ENCODE measurements at regions not wholly inside any gene's neighbourhood (a gene's known extent, or its start where the extent isn't known, plus 50 kb on each side); places are given as distances from the start of the nearest gene placed in this dataset.

GRCh38 chr3:110973263-110973895 lies 98.2 kb upstream of the NECTIN3 start:
- Histone ChIP-seq H4K20me1 (ENCODE audit: insufficient read depth, low read length) (no peaks in the 10 kb centered on the region), H3K4me2 (ENCODE audit: low read length) (no peak overlapping the region), H3K9me2 (ENCODE audit: insufficient read depth, low read length) (no peaks in the 10 kb centered on the region), H3K79me2 (ENCODE audit: insufficient read depth, low read depth, low read length) (no peaks in the 10 kb centered on the region), H3K27ac (ENCODE audit: low read depth, low read length, poor library complexity, severe bottlenecking) (no peak overlapping the region), H3K4me1 (ENCODE audit: insufficient read depth, low read length, poor library complexity, severe bottlenecking) (no peaks in the 10 kb centered on the region), H3K36me3 (ENCODE audit: insufficient read depth, low read length) (no peaks in the 10 kb centered on the region), H3K9me3 (ENCODE audit: low read length) (no peaks in the 10 kb centered on the region), H3K4me3 (ENCODE audit: low read depth, low read length, poor library complexity, severe bottlenecking) (no peak overlapping the region), H2AFZ (ENCODE audit: low read length) (no peak overlapping the region)
- intact Hi-C loops (cut with micrococcal nuclease; ENCODE audit: unreplicated experiment) = no loop called here
- no TSS peak for BruUV-seq (replicated peaks)
- no peak for DNase-seq (ENCODE audit: low spot score)
- no peak for TF ChIP-seq EZH2phosphoT487 (IDR thresholded peaks at IDR 0.05; ENCODE audit: borderline replicate concordance, low read depth, low read length)
- no peak for TF ChIP-seq CTCF (conservative IDR thresholded peaks at IDR 0.05; ENCODE audit: low read length)
- POLR2A ChIA-PET = no interaction called here
- CTCF ChIA-PET (ENCODE audit: unreplicated experiment) = no interaction called here

GRCh38 chr3:110974902-110975301 lies 96.7 kb upstream of the NECTIN3 start:
- DNase-seq (ENCODE audit: low spot score) = no peak

More at GRCh38 chr3:110974902-110975301, 96.7 kb upstream of the NECTIN3 start:
- Histone ChIP-seq H2AFZ (ENCODE audit: low read length) (no peak overlapping the region), H3K4me3 (ENCODE audit: low read depth, low read length, poor library complexity, severe bottlenecking) (no peak overlapping the region), H3K79me2 (ENCODE audit: insufficient read depth, low read depth, low read length) (no peaks in the 10 kb centered on the region), H3K4me2 (ENCODE audit: low read length) (no peak overlapping the region), H3K27ac (ENCODE audit: low read depth, low read length, poor library complexity, severe bottlenecking) (no peak overlapping the region), H3K4me1 (ENCODE audit: insufficient read depth, low read length, poor library complexity, severe bottlenecking) (no peaks in the 10 kb centered on the region), H3K9me2 (ENCODE audit: insufficient read depth, low read length) (no peaks in the 10 kb centered on the region), H4K20me1 (ENCODE audit: insufficient read depth, low read length) (no peaks in the 10 kb centered on the region), H3K36me3 (ENCODE audit: insufficient read depth, low read length) (no peaks in the 10 kb centered on the region), H3K9me3 (ENCODE audit: low read length) (no peaks in the 10 kb centered on the region)
- ChIA-PET POLR2A (no interaction called here), CTCF (ENCODE audit: unreplicated experiment) (no interaction called here)
- TF ChIP-seq EZH2phosphoT487 (IDR thresholded peaks at IDR 0.05; ENCODE audit: borderline replicate concordance, low read depth, low read length) (no peak), CTCF (conservative IDR thresholded peaks at IDR 0.05; ENCODE audit: low read length) (no peak)
- no TSS peak for BruUV-seq (replicated peaks)
- intact Hi-C loops (cut with micrococcal nuclease; ENCODE audit: unreplicated experiment) = no loop called here
